ENCODE measurements at regions not wholly inside any gene's neighbourhood (a gene's known extent, or its start where the extent isn't known, plus 50 kb on each side); places are given as distances from the start of the nearest gene placed in this dataset.

GRCh38 chr6:14863902-14864850 lies 381.7 kb upstream of the JARID2 start:
- H3K27me3 ChIP-seq (ENCODE audit: control insufficient read depth, insufficient read depth, low read length, poor library complexity, severe bottlenecking) = no peaks in the 10 kb centered on the region

GRCh38 chr6:14865531-14866100 lies 380.3 kb upstream of the JARID2 start:
- 83 to 86% methylated on average over 5 of the region's 5 CpGs for WGBS, 2 experiments
- peaks cover 9% of the 10 kb centered on the region for H3K4me1 ChIP-seq (ENCODE audit: control insufficient read depth, insufficient read depth, low read length)
- no peaks in the 10 kb centered on the region for H3K9me3 ChIP-seq (ENCODE audit: control insufficient read depth, low read length)
- H3K36me3 ChIP-seq (ENCODE audit: control insufficient read depth, insufficient read depth, low read length) = no peaks in the 10 kb centered on the region
- no peaks in the 10 kb centered on the region for H3K27me3 ChIP-seq (ENCODE audit: control insufficient read depth, insufficient read depth, low read length, poor library complexity, severe bottlenecking)
- H3K4me3 ChIP-seq (ENCODE audit: insufficient read depth, low read depth, low read length) = no peak overlapping the region
- no peak overlapping the region for H3K27ac ChIP-seq (ENCODE audit: insufficient read depth, low read depth, low read length, poor library complexity, severe bottlenecking)

More at GRCh38 chr6:14863902-14864850, 381.7 kb upstream of the JARID2 start:
- Histone ChIP-seq H3K36me3 (ENCODE audit: control insufficient read depth, insufficient read depth, low read length) (no peaks in the 10 kb centered on the region), H3K9me3 (ENCODE audit: control insufficient read depth, low read length) (no peaks in the 10 kb centered on the region), H3K4me1 (ENCODE audit: control insufficient read depth, insufficient read depth, low read length) (peaks cover 9% of the 10 kb centered on the region), H3K4me3 (ENCODE audit: insufficient read depth, low read depth, low read length) (no peak overlapping the region), H3K27ac (ENCODE audit: insufficient read depth, low read depth, low read length, poor library complexity, severe bottlenecking) (no peak overlapping the region)
- WGBS, 2 experiments = 77 to 78% methylated on average over 14 of the region's 14 CpGs

- Histone ChIP-seq H3K4me3 (ENCODE audit: insufficient read depth, low read depth, low read length) (no peak overlapping the region), H3K27ac (ENCODE audit: insufficient read depth, low read depth, low read length, poor library complexity, severe bottlenecking) (no peak overlapping the region), H3K9me3 (ENCODE audit: control insufficient read depth, low read length) (no peaks in the 10 kb centered on the region), H3K4me1 (ENCODE audit: control insufficient read depth, insufficient read depth, low read length) (peaks cover 6% of the 10 kb centered on the region), H3K27me3 (ENCODE audit: control insufficient read depth, insufficient read depth, low read length, poor library complexity, severe bottlenecking) (no peaks in the 10 kb centered on the region), H3K36me3 (ENCODE audit: control insufficient read depth, insufficient read depth, low read length) (no peaks in the 10 kb centered on the region)
- 83 to 100% methylated on average over 1 of the region's 1 CpG for WGBS, 2 experiments
Observed at GRCh38 chr6:14867802-14868201, 378.1 kb upstream of the JARID2 start.

GRCh38 chr6:14871221-14871620 lies 374.6 kb upstream of the JARID2 start:
- H3K4me3 ChIP-seq (ENCODE audit: insufficient read depth, low read depth, low read length) = no peak overlapping the region
- no peak overlapping the region for H3K27ac ChIP-seq (ENCODE audit: insufficient read depth, low read depth, low read length, poor library complexity, severe bottlenecking)
- peaks cover 4% of the 10 kb centered on the region for H3K4me1 ChIP-seq (ENCODE audit: control insufficient read depth, insufficient read depth, low read length)
- WGBS, 2 experiments = 93% methylated on average over 5 of the region's 5 CpGs
- H3K9me3 ChIP-seq (ENCODE audit: control insufficient read depth, low read length) = no peaks in the 10 kb centered on the region
- H3K36me3 ChIP-seq (ENCODE audit: control insufficient read depth, insufficient read depth, low read length) = no peaks in the 10 kb centered on the region
- no peaks in the 10 kb centered on the region for H3K27me3 ChIP-seq (ENCODE audit: control insufficient read depth, insufficient read depth, low read length, poor library complexity, severe bottlenecking)

- Histone ChIP-seq H3K4me1 (ENCODE audit: control insufficient read depth, insufficient read depth, low read length) (peaks cover 4% of the 10 kb centered on the region), H3K9me3 (ENCODE audit: control insufficient read depth, low read length) (no peaks in the 10 kb centered on the region), H3K27me3 (ENCODE audit: control insufficient read depth, insufficient read depth, low read length, poor library complexity, severe bottlenecking) (no peaks in the 10 kb centered on the region), H3K27ac (ENCODE audit: insufficient read depth, low read depth, low read length, poor library complexity, severe bottlenecking) (no peak overlapping the region), H3K4me3 (ENCODE audit: insufficient read depth, low read depth, low read length) (no peak overlapping the region), H3K36me3 (ENCODE audit: control insufficient read depth, insufficient read depth, low read length) (no peaks in the 10 kb centered on the region)
- 95 to 96% methylated on average over 1 to 2 of the region's 2 CpGs for WGBS, 2 experiments
Observed at GRCh38 chr6:14873101-14873500, 372.8 kb upstream of the JARID2 start.

GRCh38 chr6:14873781-14874441 lies 372.0 kb upstream of the JARID2 start:
- no peak overlapping the region for H3K4me3 ChIP-seq (ENCODE audit: insufficient read depth, low read depth, low read length)
- no peaks in the 10 kb centered on the region for H3K36me3 ChIP-seq (ENCODE audit: control insufficient read depth, insufficient read depth, low read length)
- peaks cover 4% of the 10 kb centered on the region for H3K4me1 ChIP-seq (ENCODE audit: control insufficient read depth, insufficient read depth, low read length)
- no peak overlapping the region for H3K27ac ChIP-seq (ENCODE audit: insufficient read depth, low read depth, low read length, poor library complexity, severe bottlenecking)
- no peaks in the 10 kb centered on the region for H3K9me3 ChIP-seq (ENCODE audit: control insufficient read depth, low read length)
- H3K27me3 ChIP-seq (ENCODE audit: control insufficient read depth, insufficient read depth, low read length, poor library complexity, severe bottlenecking) = no peaks in the 10 kb centered on the region
- 52 to 64% methylated on average over 3 of the region's 3 CpGs for WGBS, 2 experiments

GRCh38 chr6:14874975-14875480 lies 370.8 kb upstream of the JARID2 start:
- Histone ChIP-seq H3K9me3 (ENCODE audit: control insufficient read depth, low read length) (no peaks in the 10 kb centered on the region), H3K27me3 (ENCODE audit: control insufficient read depth, insufficient read depth, low read length, poor library complexity, severe bottlenecking) (no peaks in the 10 kb centered on the region), H3K4me3 (ENCODE audit: insufficient read depth, low read depth, low read length) (no peak overlapping the region), H3K4me1 (ENCODE audit: control insufficient read depth, insufficient read depth, low read length) (peaks cover 5% of the 10 kb centered on the region), H3K36me3 (ENCODE audit: control insufficient read depth, insufficient read depth, low read length) (no peaks in the 10 kb centered on the region), H3K27ac (ENCODE audit: insufficient read depth, low read depth, low read length, poor library complexity, severe bottlenecking) (no peak overlapping the region)
- WGBS, 2 experiments = 93 to 96% methylated on average over 4 of the region's 4 CpGs

- Histone ChIP-seq H3K4me3 (ENCODE audit: insufficient read depth, low read depth, low read length) (no peak overlapping the region), H3K27ac (ENCODE audit: insufficient read depth, low read depth, low read length, poor library complexity, severe bottlenecking) (no peak overlapping the region), H3K36me3 (ENCODE audit: control insufficient read depth, insufficient read depth, low read length) (no peaks in the 10 kb centered on the region), H3K9me3 (ENCODE audit: control insufficient read depth, low read length) (no peaks in the 10 kb centered on the region), H3K4me1 (ENCODE audit: control insufficient read depth, insufficient read depth, low read length) (peaks cover 9% of the 10 kb centered on the region), H3K27me3 (ENCODE audit: control insufficient read depth, insufficient read depth, low read length, poor library complexity, severe bottlenecking) (no peaks in the 10 kb centered on the region)
- WGBS, 2 experiments = 89 to 92% methylated on average over 6 of the region's 6 CpGs
Observed at GRCh38 chr6:14875481-14876063, 370.3 kb upstream of the JARID2 start.

- peaks cover 9% of the 10 kb centered on the region for H3K4me1 ChIP-seq (ENCODE audit: control insufficient read depth, insufficient read depth, low read length)
- H3K27ac ChIP-seq (ENCODE audit: insufficient read depth, low read depth, low read length, poor library complexity, severe bottlenecking) = no peak overlapping the region
- no peaks in the 10 kb centered on the region for H3K9me3 ChIP-seq (ENCODE audit: control insufficient read depth, low read length)
- no peak overlapping the region for H3K4me3 ChIP-seq (ENCODE audit: insufficient read depth, low read depth, low read length)
- WGBS, 2 experiments = 82 to 83% methylated on average over 11 of the region's 11 CpGs
- no peaks in the 10 kb centered on the region for H3K36me3 ChIP-seq (ENCODE audit: control insufficient read depth, insufficient read depth, low read length)
- H3K27me3 ChIP-seq (ENCODE audit: control insufficient read depth, insufficient read depth, low read length, poor library complexity, severe bottlenecking) = no peaks in the 10 kb centered on the region
Observed at GRCh38 chr6:14876778-14877613, 368.9 kb upstream of the JARID2 start.
